Neuronal stem cell (in vitro differentiated cells): ENCODE measurements at regions not wholly inside any gene's neighbourhood (a gene's known extent, or its start where the extent isn't known, plus 50 kb on each side); places are given as distances from the start of the nearest gene placed in this dataset.

Experiments
- DNase-seq: peaks from one replicate; pipeline ENCODE4 v3.0.0-alpha.2; 2013; ENCODE audit warnings: low spot score
- H2AFZ ChIP-seq: one replicate; pipeline ENCODE4 v1.6.1; 2013; ENCODE audit warnings: mild to moderate bottlenecking, low read length, inconsistent platforms
- H2AK5ac ChIP-seq: 2 replicates; pipeline ENCODE4 v1.6.1; 2013; ENCODE audit warnings: low read depth, mild to moderate bottlenecking, inconsistent platforms, low read length, moderate library complexity, mixed read lengths
- H2BK120ac ChIP-seq: 2 replicates; pipeline ENCODE4 v1.6.1; 2013; ENCODE audit warnings: low read depth, mild to moderate bottlenecking, inconsistent platforms, low read length, moderate library complexity, mixed read lengths
- H2BK12ac ChIP-seq: one replicate; pipeline ENCODE4 v1.6.1; 2013; ENCODE audit warnings: low read length, inconsistent platforms
- H2BK15ac ChIP-seq: 2 replicates; pipeline ENCODE4 v1.6.1; 2013; ENCODE audit warnings: mild to moderate bottlenecking, low read length, inconsistent platforms, mixed read lengths
- H2BK5ac ChIP-seq: one replicate; pipeline ENCODE4 v1.6.1; 2013; ENCODE audit warnings: inconsistent platforms, mild to moderate bottlenecking, low read length, moderate library complexity
- H3K14ac ChIP-seq: one replicate; pipeline ENCODE4 v1.6.1; 2013; ENCODE audit warnings: low read length, inconsistent platforms
- H3K18ac ChIP-seq: 2 replicates; pipeline ENCODE4 v1.6.1; 2013; ENCODE audit warnings: low read length, inconsistent platforms
- H3K23ac ChIP-seq: 2 replicates; pipeline ENCODE4 v1.6.1; 2013; ENCODE audit warnings: low read depth, mild to moderate bottlenecking, mixed read lengths, low read length, inconsistent platforms; ENCODE audit not compliant: poor library complexity
- H3K27ac ChIP-seq: replicated peaks from 3 replicates; pipeline ENCODE4 v1.5.1; 2013; ENCODE audit warnings: low read length, inconsistent platforms
- H3K27me3 ChIP-seq, 3 experiments: 2 replicates each; pipeline ENCODE4 v1.6.1; 2013; ENCODE audit warnings: low read length in 3 of 3, mild to moderate bottlenecking in 2 of 3, inconsistent platforms in 1 of 3, low read depth in 1 of 3, mixed read lengths in 1 of 3, moderate library complexity in 1 of 3; ENCODE audit not compliant: control insufficient read depth in 3 of 3, insufficient read depth in 3 of 3
- H3K36me3 ChIP-seq, 2 donors: replicated peaks in 1 of 2; 2 replicates each; pipeline ENCODE4 v1.6.1; 2013; ENCODE audit warnings: low read length in 2 of 2; ENCODE audit not compliant: control insufficient read depth in 2 of 2, insufficient read depth in 2 of 2
- H3K4ac ChIP-seq: 2 replicates; pipeline ENCODE4 v1.6.1; 2013; ENCODE audit warnings: inconsistent platforms, mild to moderate bottlenecking, low read length, moderate library complexity
- H3K4me1 ChIP-seq, 2 donors: 1 replicate in 1 of 2; 2 replicates in 1 of 2; pipeline ENCODE4 v1.6.1; 2013; ENCODE audit warnings: low read length in 2 of 2, low read depth in 1 of 2; ENCODE audit not compliant: control insufficient read depth in 2 of 2, insufficient read depth in 1 of 2
- H3K4me2 ChIP-seq: one replicate; pipeline ENCODE4 v1.6.1; 2013; ENCODE audit warnings: mild to moderate bottlenecking, low read length, inconsistent platforms; ENCODE audit not compliant: insufficient read depth, poor library complexity, severe bottlenecking
- H3K4me3 ChIP-seq, 2 donors: 2 replicates each; pipeline ENCODE4 v1.5.1; 2013; ENCODE audit warnings: low read length in 2 of 2, mild to moderate bottlenecking in 2 of 2, inconsistent platforms in 1 of 2, moderate library complexity in 1 of 2
- H3K79me1 ChIP-seq: one replicate; pipeline ENCODE4 v1.6.1; 2013; ENCODE audit warnings: low read depth, mild to moderate bottlenecking, inconsistent platforms, low read length, moderate library complexity
- H3K9ac ChIP-seq: one replicate; pipeline ENCODE4 v1.6.1; 2013; ENCODE audit warnings: mild to moderate bottlenecking, low read depth, low read length, inconsistent platforms; ENCODE audit not compliant: poor library complexity
- H3K9me3 ChIP-seq, 2 donors: replicated peaks in 1 of 2; 2 replicates each; pipeline versions ENCODE3 to v1.6.1; 2013; ENCODE audit warnings: low read length in 2 of 2, mild to moderate bottlenecking in 2 of 2, inconsistent platforms in 1 of 2, low read depth in 1 of 2, mixed read lengths in 1 of 2, moderate library complexity in 1 of 2; ENCODE audit not compliant: control insufficient read depth in 2 of 2, insufficient read depth in 1 of 2
- H4K8ac ChIP-seq: one replicate; pipeline ENCODE4 v1.6.1; 2013; ENCODE audit warnings: low read depth, mild to moderate bottlenecking, inconsistent platforms, low read length, moderate library complexity
- H4K91ac ChIP-seq: one replicate; pipeline ENCODE4 v1.6.1; 2013; ENCODE audit warnings: low read length, low read depth, mild to moderate bottlenecking, inconsistent platforms; ENCODE audit not compliant: poor library complexity
- WGBS, 2 donors: extraction: QIAGEN DNeasy Blood & Tissue Kit; methylation state at CpG; one replicate each; pipeline ENCODE4 v1.1.7; 2013; ENCODE audit warnings: missing lambda C conversion rate in 2 of 2, mixed read lengths in 1 of 2; ENCODE audit not compliant: insufficient read length in 2 of 2, insufficient replicate concordance in 1 of 2; ENCODE audit errors: extremely low coverage in 2 of 2; 5-methylcytosine and 5-hydroxymethylcytosine counted together

DNA sequence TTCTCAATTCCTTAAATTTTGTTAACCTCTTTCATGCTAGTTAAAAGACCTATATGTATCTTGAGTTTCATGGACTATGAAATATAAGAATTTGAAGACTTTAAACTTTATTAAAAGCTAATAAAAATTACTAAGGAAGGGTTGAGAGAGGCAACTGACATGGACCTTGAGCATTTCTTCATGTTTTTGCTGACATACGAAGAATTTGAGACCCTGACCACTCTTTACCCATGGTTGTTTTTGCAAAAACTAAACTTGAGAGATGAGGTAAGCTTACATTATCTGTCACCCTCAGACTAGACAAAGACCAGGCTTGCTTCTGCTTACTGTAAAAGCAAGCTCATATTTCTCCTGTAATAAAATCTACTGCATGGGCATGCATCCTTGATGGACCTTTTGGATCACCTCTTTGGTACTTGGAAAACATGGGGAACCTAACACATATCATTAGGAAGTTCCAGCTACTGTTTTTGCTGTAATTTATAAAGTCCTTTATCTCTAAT is 338.2 kb upstream of the PABPC4L start:
- Histone ChIP-seq H3K9me3 (no peaks in the 10 kb centered on the region), H3K9ac (no peak overlapping the region), H3K4me1 (no peaks in the 10 kb centered on the region), H3K27me3 (no peaks in the 10 kb centered on the region), H3K4ac (no peak overlapping the region), H4K8ac (no peak overlapping the region), H2BK120ac (no peak overlapping the region), H3K23ac (no peak overlapping the region), H3K14ac (no peak overlapping the region), H2BK15ac (no peak overlapping the region), H3K27ac (no peak overlapping the region), H4K91ac (no peak overlapping the region), H3K18ac (no peak overlapping the region), H3K4me3 (no peak overlapping the region), H2AFZ (no peak overlapping the region), H2BK12ac (no peak overlapping the region), H2BK5ac (no peak overlapping the region), H3K79me1 (no peaks in the 10 kb centered on the region), H3K36me3 (no peaks in the 10 kb centered on the region), H2AK5ac (no peak overlapping the region), H3K4me2 (no peak overlapping the region)
- no CpG with 5 or more reads among the region's 1 CpG for WGBS, 2 donors
- DNase-seq = no peak

GRCh38 chr4:134537701-134538100 is 336.1 kb upstream of the PABPC4L start:
- no peak overlapping the region for H2BK5ac ChIP-seq
- H3K27ac ChIP-seq = no peak overlapping the region
- no peak overlapping the region for H3K9ac ChIP-seq
- no peak overlapping the region for H3K23ac ChIP-seq
- H3K36me3 ChIP-seq = no peaks in the 10 kb centered on the region
- H3K4me2 ChIP-seq = no peak overlapping the region
- no peak overlapping the region for H2BK12ac ChIP-seq
- H2AFZ ChIP-seq = no peak overlapping the region
- H2AK5ac ChIP-seq = no peak overlapping the region
- no peaks in the 10 kb centered on the region for H3K79me1 ChIP-seq
- no peak overlapping the region for H3K4me3 ChIP-seq
- no peak overlapping the region for H3K4ac ChIP-seq
- H3K4me1 ChIP-seq = no peaks in the 10 kb centered on the region
- H4K91ac ChIP-seq = no peak overlapping the region
- no peak overlapping the region for H3K18ac ChIP-seq
- no peak overlapping the region for H3K14ac ChIP-seq
- H2BK15ac ChIP-seq = no peak overlapping the region
- no peak overlapping the region for H2BK120ac ChIP-seq
- no peaks in the 10 kb centered on the region for H3K9me3 ChIP-seq
- no peak overlapping the region for H4K8ac ChIP-seq
- no peaks in the 10 kb centered on the region for H3K27me3 ChIP-seq
- DNase-seq = no peak

- Histone ChIP-seq H2BK120ac (no peak overlapping the region), H3K4ac (no peak overlapping the region), H2BK5ac (no peak overlapping the region), H2BK12ac (no peak overlapping the region), H4K91ac (no peak overlapping the region), H3K36me3 (no peaks in the 10 kb centered on the region), H3K18ac (no peak overlapping the region), H3K4me1 (no peaks in the 10 kb centered on the region), H3K4me2 (no peak overlapping the region), H2BK15ac (no peak overlapping the region), H4K8ac (no peak overlapping the region), H2AFZ (peak overlapping the region; percentile 11), H3K23ac (no peak overlapping the region), H3K14ac (no peak overlapping the region), H2AK5ac (no peak overlapping the region), H3K9me3 (no peaks in the 10 kb centered on the region), H3K4me3 (no peak overlapping the region), H3K79me1 (no peaks in the 10 kb centered on the region), H3K27ac (no peak overlapping the region), H3K27me3 (no peaks in the 10 kb centered on the region), H3K9ac (no peak overlapping the region)
- DNase-seq = no peak
- whole genome bisulfite sequencing, 2 donors = no CpG with 5 or more reads among the region's 3 CpGs
These were observed 331.5 kb upstream of the PABPC4L start for GRCh38 chr4:134533068-134533467.

DNA sequence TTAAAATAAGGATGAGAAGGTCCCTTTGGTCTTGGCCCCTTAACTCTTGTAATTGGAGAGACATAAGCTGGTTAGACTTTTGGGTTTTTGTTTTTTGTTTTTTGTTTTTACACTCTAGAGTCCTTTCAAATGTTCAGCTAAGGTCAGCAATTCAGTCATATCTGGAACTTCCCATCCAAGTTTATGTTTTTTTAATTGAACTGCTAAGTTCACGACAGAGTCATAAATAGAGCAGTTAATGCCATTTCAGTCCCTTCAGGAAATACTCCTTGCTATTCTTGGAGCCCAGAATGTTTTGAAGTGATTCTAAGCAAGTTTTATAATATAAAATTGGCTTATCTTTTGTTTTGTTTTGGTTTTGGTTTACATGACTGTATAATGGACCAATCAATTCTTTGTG is 329.4 kb upstream of the PABPC4L start:
- no CpG with 5 or more reads among the region's 1 CpG for WGBS, 2 donors
- Histone ChIP-seq H3K4me1 (no peaks in the 10 kb centered on the region), H3K4me2 (no peak overlapping the region), H3K36me3 (no peaks in the 10 kb centered on the region), H2AK5ac (no peak overlapping the region), H3K4ac (no peak overlapping the region), H3K27ac (no peak overlapping the region), H3K4me3 (no peak overlapping the region), H3K27me3 (no peaks in the 10 kb centered on the region), H3K14ac (no peak overlapping the region), H3K9ac (no peak overlapping the region), H2AFZ (no peak overlapping the region), H3K79me1 (no peaks in the 10 kb centered on the region), H3K9me3 (no peaks in the 10 kb centered on the region), H2BK15ac (no peak overlapping the region), H3K23ac (no peak overlapping the region), H2BK120ac (no peak overlapping the region), H4K8ac (no peak overlapping the region), H3K18ac (no peak overlapping the region), H2BK12ac (no peak overlapping the region), H2BK5ac (no peak overlapping the region), H4K91ac (no peak overlapping the region)
- DNase-seq = no peak
